A673 (cell line): ENCODE measurements at regions not wholly inside any gene's neighbourhood (a gene's known extent, or its start where the extent isn't known, plus 50 kb on each side); places are given as distances from the start of the nearest gene placed in this dataset.
"Not testable (repeated sequence)": the region's sequence is repeated elsewhere in the genome, so short reads cannot be mapped to it uniquely, and the experiment has no call there.

Experiments used
- BruUV-seq: library from RNA; stranded (reverse); fragments of 400-500 nt; replicated peaks from 2 replicates; lab custom pipeline; 2021; lab: Mats Ljungman, UMichigan
- CTCF ChIA-PET: fragments of 300-600 bp; sonication (Branson Sonifier 250); formaldehyde crosslinking; loops from one replicate; lab custom pipeline; 2022; ENCODE audit warnings: antibody characterized with exemption; lab: Charles Lee
- POLR2A ChIA-PET: fragments of 300-600 bp; sonication (Branson Sonifier 250); formaldehyde crosslinking; loops from one replicate; lab custom pipeline; 2022; ENCODE audit warnings: antibody characterized with exemption; ENCODE audit not compliant: low non-redundant PET; lab: Charles Lee
- DNase-seq: peaks from one replicate; pipeline ENCODE4 v3.0.0-alpha.2; 2015; ENCODE audit warnings: low spot score
- H3K27ac ChIP-seq: fragments of 200-600 bp; sonication (generic); 2 replicates; pipeline ENCODE4 v1.5.1; 2016; ENCODE audit warnings: mixed run types, low read depth, mild to moderate bottlenecking, mixed read lengths, antibody characterized with exemption, low read length; ENCODE audit not compliant: poor library complexity, severe bottlenecking
- H3K27me3 ChIP-seq: fragments of 200-600 bp; sonication (generic); replicated peaks from 2 replicates; pipeline ENCODE4 v1.6.1; 2017; ENCODE audit warnings: mixed run types, low read depth, mild to moderate bottlenecking, mixed read lengths, antibody characterized with exemption, low read length; ENCODE audit not compliant: insufficient read depth, poor library complexity
- H3K36me3 ChIP-seq: fragments of 200-600 bp; sonication (generic); 2 replicates; pipeline ENCODE4 v1.6.1; 2016; ENCODE audit warnings: mixed run types, mild to moderate bottlenecking, mixed read lengths, antibody characterized with exemption, low read length; ENCODE audit not compliant: insufficient read depth, poor library complexity, severe bottlenecking
- H3K4me1 ChIP-seq: fragments of 200-600 bp; sonication (generic); 2 replicates; pipeline ENCODE4 v1.6.1; 2017; ENCODE audit warnings: mixed run types, mild to moderate bottlenecking, mixed read lengths, antibody characterized with exemption, low read length; ENCODE audit not compliant: insufficient read depth, poor library complexity, severe bottlenecking
- H3K4me3 ChIP-seq: fragments of 200-600 bp; sonication (generic); 2 replicates; pipeline ENCODE4 v1.5.1; 2016; ENCODE audit warnings: low read depth, mixed run types, mild to moderate bottlenecking, mixed read lengths, low read length; ENCODE audit not compliant: poor library complexity, severe bottlenecking
- H3K9me3 ChIP-seq: fragments of 200-600 bp; sonication (generic); 2 replicates; pipeline ENCODE4 v1.6.1; 2016; ENCODE audit warnings: mixed run types, low read depth, mild to moderate bottlenecking, mixed read lengths, antibody characterized with exemption, low read length; ENCODE audit not compliant: poor library complexity, severe bottlenecking
- CTCF ChIP-seq: fragments of 300-800, 200-600 bp; sonication (generic); conservative IDR thresholded peaks from 2 replicates; pipeline ENCODE4 v1.5.1; 2017; ENCODE audit warnings: low read depth, mild to moderate bottlenecking, antibody characterized with exemption, low read length, moderate library complexity, mixed read lengths
- EZH2 ChIP-seq: fragments of 200-600 bp; sonication (generic); IDR thresholded peaks from 2 replicates; pipeline ENCODE4 v1.6.1; 2017; ENCODE audit warnings: borderline replicate concordance, low read depth, mild to moderate bottlenecking, mixed read lengths, antibody characterized with exemption, low read length; ENCODE audit not compliant: poor library complexity, severe bottlenecking
- intact Hi-C: fragments of 100-400 bp; cut with micrococcal nuclease; formaldehyde crosslinking; loops from one replicate; pipeline ENCODE4 v1.10.0; 2022; ENCODE audit not compliant: unreplicated experiment

GRCh38 chr9:94441146-94441545, 112.7 kb upstream of the NUTM2F start:
- H3K4me3 ChIP-seq, BruUV-seq, DNase-seq, H3K36me3 ChIP-seq, H3K4me1 ChIP-seq, H3K9me3 ChIP-seq, H3K27me3 ChIP-seq, intact Hi-C loops, H3K27ac ChIP-seq, POLR2A ChIA-PET: not testable (repeated sequence)
- CTCF ChIA-PET: interaction anchor here (0.6 kb wide), 1 partner anchor 120 kb away, joined by 6 read pairs; no protein-coding TSS in a partner anchor

GRCh38 chr9:94441796-94442195, 113.1 kb upstream of the PCAT7 start:
- intact Hi-C loops: no loop called here
- TF ChIP-seq CTCF: no peak
- TF ChIP-seq EZH2: no peak
- ChIA-PET CTCF (interaction anchor here (0.6 kb wide), 1 partner anchor 119 kb away, joined by 6 read pairs; no protein-coding TSS in a partner anchor), POLR2A (no interaction called here)
- Histone ChIP-seq H3K9me3 (no peaks in the 10 kb centered on the region), H3K4me3 (no peak overlapping the region), H3K36me3 (peaks cover 10% of the 10 kb centered on the region), H3K27ac (no peak overlapping the region), H3K4me1 (no peaks in the 10 kb centered on the region), H3K27me3 (no peaks in the 10 kb centered on the region)
- DNase-seq: no peak
- BruUV-seq: no TSS peak

DNA sequence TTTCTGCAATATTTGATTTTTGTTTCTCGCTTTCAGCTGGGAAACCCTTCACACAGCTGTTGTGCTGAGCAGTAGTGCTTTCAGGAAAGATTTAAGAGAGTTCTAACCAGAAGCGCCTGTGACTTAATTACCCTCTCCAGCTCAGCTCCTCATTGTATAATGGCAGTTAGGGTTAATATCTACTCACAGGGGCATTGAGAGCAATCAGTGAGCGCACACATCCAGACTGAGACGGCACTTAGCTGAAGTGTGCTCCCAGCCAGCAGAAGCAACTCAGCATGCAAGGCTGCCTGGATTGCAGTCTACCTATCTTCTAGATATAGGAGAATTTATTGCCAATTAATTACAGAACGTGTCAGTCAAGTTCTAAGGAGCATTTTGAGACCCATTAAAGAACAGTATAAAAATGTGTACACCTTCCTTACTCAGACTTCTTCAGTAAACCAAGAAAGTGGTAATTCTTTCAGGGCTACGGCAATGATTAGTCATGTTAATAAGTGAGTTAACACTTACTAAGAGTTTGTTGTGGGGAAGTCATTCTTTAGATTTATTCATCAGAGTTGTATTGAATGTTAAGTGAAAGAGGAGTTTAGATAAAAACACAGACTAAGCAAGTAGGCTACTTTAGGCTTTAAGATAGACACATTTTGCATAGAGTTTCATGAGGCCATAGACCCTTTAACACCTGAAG, 111.7 kb upstream of the PCAT7 start:
- no peaks in the 10 kb centered on the region for H3K27me3 ChIP-seq
- H3K4me3 ChIP-seq: no peak overlapping the region
- no peak for DNase-seq
- intact Hi-C loops: no loop called here
- no peak overlapping the region for H3K27ac ChIP-seq
- H3K36me3 ChIP-seq: peaks cover 18% of the 10 kb centered on the region
- no TSS peak for BruUV-seq
- H3K9me3 ChIP-seq: no peaks in the 10 kb centered on the region
- TF ChIP-seq CTCF: no peak
- no peak for TF ChIP-seq EZH2
- ChIA-PET CTCF (no interaction called here), POLR2A (no interaction called here)
- no peaks in the 10 kb centered on the region for H3K4me1 ChIP-seq

GRCh38 chr9:94445863-94446262, 109.0 kb upstream of the PCAT7 start:
- H3K4me1 ChIP-seq: no peaks in the 10 kb centered on the region
- no peak for TF ChIP-seq EZH2
- TF ChIP-seq CTCF: no peak
- no peak overlapping the region for H3K27ac ChIP-seq
- H3K36me3 ChIP-seq: peaks cover 25% of the 10 kb centered on the region
- H3K9me3 ChIP-seq: no peaks in the 10 kb centered on the region
- no peaks in the 10 kb centered on the region for H3K27me3 ChIP-seq
- no peak overlapping the region for H3K4me3 ChIP-seq
- intact Hi-C loops: no loop called here
- CTCF ChIA-PET: no interaction called here
- POLR2A ChIA-PET: no interaction called here
- no peak for DNase-seq
- BruUV-seq: no TSS peak
